Lower lobe of right lung (tissue), 2 donors: ENCODE measurements at regions not wholly inside any gene's neighbourhood (a gene's known extent, or its start where the extent isn't known, plus 50 kb on each side); places are given as distances from the start of the nearest gene placed in this dataset.

Experiments used
- ATAC-seq, 2 donors: fragments of 200-7000 bp; cut with Tn5 transposase; one replicate each; pipeline ENCODE4 v1.9.1; 2020 to 2022; ENCODE audit warnings: mild to moderate bottlenecking in 2 of 2, moderate library complexity in 2 of 2
- DNase-seq: peaks from one replicate; pipeline ENCODE4 v3.0.0-alpha.2; 2020
- H3K27ac ChIP-seq: fragments of 200-600 bp; one replicate; pipeline ENCODE4 v1.8.0; 2022
- H3K27me3 ChIP-seq: fragments of 200-600 bp; one replicate; pipeline ENCODE4 v1.8.0; 2022; ENCODE audit warnings: low read depth
- H3K36me3 ChIP-seq: fragments of 200-600 bp; one replicate; pipeline ENCODE4 v1.8.0; 2022; ENCODE audit warnings: mild to moderate bottlenecking
- H3K4me1 ChIP-seq: fragments of 200-600 bp; one replicate; pipeline ENCODE4 v1.8.0; 2022
- H3K4me3 ChIP-seq: fragments of 200-600 bp; one replicate; pipeline ENCODE4 v1.8.0; 2022; ENCODE audit warnings: mild to moderate bottlenecking
- H3K9me3 ChIP-seq: fragments of 200-600 bp; one replicate; pipeline ENCODE4 v1.8.0; 2022
- CTCF ChIP-seq: fragments of 200-600 bp; IDR thresholded peaks from one replicate; pipeline ENCODE4 v1.8.0; 2022; ENCODE audit warnings: antibody characterized with exemption, mild to moderate bottlenecking
- intact Hi-C: fragments of 100-400 bp; cut with DNase I; formaldehyde crosslinking; loops from one replicate; pipeline ENCODE4 v1.11.0; 2022
- donor health status: DM: no; HTN: yes; CAD: no; lungs with severe emphysema.

GRCh38 chr9:16131264-16131663 lies 578.4 kb downstream of the CCDC171 start:
- Histone ChIP-seq H3K27me3 (no peaks in the 10 kb centered on the region), H3K36me3 (no peaks in the 10 kb centered on the region), H3K4me3 (no peak overlapping the region), H3K9me3 (no peaks in the 10 kb centered on the region), H3K27ac (no peak overlapping the region), H3K4me1 (no peaks in the 10 kb centered on the region)
- no peak for ATAC-seq
- intact Hi-C loops = no loop called here
- TF ChIP-seq CTCF = no peak
- DNase-seq = no peak

GRCh38 chr9:16132513-16132912 lies 579.7 kb downstream of the CCDC171 start:
- Histone ChIP-seq H3K27ac (no peak overlapping the region), H3K27me3 (no peaks in the 10 kb centered on the region), H3K36me3 (no peaks in the 10 kb centered on the region), H3K9me3 (no peaks in the 10 kb centered on the region), H3K4me3 (no peak overlapping the region), H3K4me1 (no peaks in the 10 kb centered on the region)
- no peak for ATAC-seq
- TF ChIP-seq CTCF = no peak
- DNase-seq = no peak
- intact Hi-C loops = no loop called here

- no peak overlapping the region for H3K4me3 ChIP-seq
- H3K36me3 ChIP-seq = no peaks in the 10 kb centered on the region
- no peak overlapping the region for H3K27ac ChIP-seq
- no peak for ATAC-seq
- intact Hi-C loops = no loop called here
- H3K4me1 ChIP-seq = no peaks in the 10 kb centered on the region
- no peaks in the 10 kb centered on the region for H3K27me3 ChIP-seq
- TF ChIP-seq CTCF = no peak
- H3K9me3 ChIP-seq = no peaks in the 10 kb centered on the region
- DNase-seq = no peak
Measured at GRCh38 chr9:16133032-16133431, 580.2 kb downstream of the CCDC171 start.

- Histone ChIP-seq H3K27me3 (no peaks in the 10 kb centered on the region), H3K27ac (no peak overlapping the region), H3K4me3 (no peak overlapping the region), H3K9me3 (no peaks in the 10 kb centered on the region), H3K36me3 (no peaks in the 10 kb centered on the region), H3K4me1 (no peaks in the 10 kb centered on the region)
- DNase-seq (peak; percentile 52), ATAC-seq (peak; percentile 79 to 89)
- intact Hi-C loops = no loop called here
- peak; percentile 61 for TF ChIP-seq CTCF
Measured at GRCh38 chr9:16133556-16134227, 580.8 kb downstream of the CCDC171 start.

GRCh38 chr9:16134351-16134750 lies 581.5 kb downstream of the CCDC171 start:
- Histone ChIP-seq H3K9me3 (no peaks in the 10 kb centered on the region), H3K4me1 (no peaks in the 10 kb centered on the region), H3K4me3 (no peak overlapping the region), H3K27me3 (no peaks in the 10 kb centered on the region), H3K27ac (no peak overlapping the region), H3K36me3 (no peaks in the 10 kb centered on the region)
- no peak for TF ChIP-seq CTCF
- no peak for ATAC-seq
- intact Hi-C loops = no loop called here
- no peak for DNase-seq
